ENCODE measurements at regions not wholly inside any gene's neighbourhood (a gene's known extent, or its start where the extent isn't known, plus 50 kb on each side); places are given as distances from the start of the nearest gene placed in this dataset.

DNA sequence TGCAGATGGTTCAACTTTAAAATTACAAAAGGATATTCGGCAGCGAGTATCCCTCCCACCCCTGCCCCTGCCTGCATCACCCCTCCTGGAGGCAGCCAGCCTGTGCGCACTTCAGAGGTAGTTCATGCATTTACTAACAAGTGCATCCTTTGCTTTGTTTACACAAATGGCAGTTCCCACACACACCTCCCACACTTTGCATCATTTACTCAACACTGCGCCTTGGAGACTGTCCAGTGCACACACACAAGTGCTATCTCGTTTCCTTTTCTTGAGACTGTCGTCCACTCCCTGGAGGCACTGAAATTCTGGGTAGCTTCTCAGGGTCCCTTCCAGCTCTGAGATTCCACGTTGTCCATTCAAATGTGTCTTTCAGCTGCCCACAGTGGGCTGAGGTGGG lies 53.1 kb upstream of the VSX1 start:
- no peak for ATAC-seq
- intact Hi-C loops (cut with DNase I): no loop called here
- no peak for DNase-seq

DNA sequence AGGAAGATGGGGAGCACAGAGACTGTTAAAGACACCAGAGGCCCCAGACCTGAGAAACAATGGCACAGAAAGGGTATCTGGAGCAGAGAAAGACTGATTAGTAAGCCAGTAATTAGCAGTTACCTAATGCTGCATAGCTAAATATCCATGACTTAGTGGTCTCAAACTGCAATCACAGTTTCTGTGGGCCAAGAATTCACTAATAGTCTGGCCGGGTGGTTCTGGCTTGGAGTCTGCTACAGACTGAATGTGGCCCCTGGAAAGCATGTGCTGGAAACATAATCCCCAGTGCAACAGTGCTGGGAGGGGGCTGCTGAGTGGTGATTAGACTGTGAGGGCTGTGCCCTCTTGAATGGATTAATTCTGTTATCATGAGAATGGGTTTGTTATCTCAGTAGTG lies 54.1 kb upstream of the VSX1 start:
- intact Hi-C loops (cut with DNase I): no loop called here
- ATAC-seq (peak in 1 of 2 donors; percentile 6), DNase-seq (no peak)

DNA sequence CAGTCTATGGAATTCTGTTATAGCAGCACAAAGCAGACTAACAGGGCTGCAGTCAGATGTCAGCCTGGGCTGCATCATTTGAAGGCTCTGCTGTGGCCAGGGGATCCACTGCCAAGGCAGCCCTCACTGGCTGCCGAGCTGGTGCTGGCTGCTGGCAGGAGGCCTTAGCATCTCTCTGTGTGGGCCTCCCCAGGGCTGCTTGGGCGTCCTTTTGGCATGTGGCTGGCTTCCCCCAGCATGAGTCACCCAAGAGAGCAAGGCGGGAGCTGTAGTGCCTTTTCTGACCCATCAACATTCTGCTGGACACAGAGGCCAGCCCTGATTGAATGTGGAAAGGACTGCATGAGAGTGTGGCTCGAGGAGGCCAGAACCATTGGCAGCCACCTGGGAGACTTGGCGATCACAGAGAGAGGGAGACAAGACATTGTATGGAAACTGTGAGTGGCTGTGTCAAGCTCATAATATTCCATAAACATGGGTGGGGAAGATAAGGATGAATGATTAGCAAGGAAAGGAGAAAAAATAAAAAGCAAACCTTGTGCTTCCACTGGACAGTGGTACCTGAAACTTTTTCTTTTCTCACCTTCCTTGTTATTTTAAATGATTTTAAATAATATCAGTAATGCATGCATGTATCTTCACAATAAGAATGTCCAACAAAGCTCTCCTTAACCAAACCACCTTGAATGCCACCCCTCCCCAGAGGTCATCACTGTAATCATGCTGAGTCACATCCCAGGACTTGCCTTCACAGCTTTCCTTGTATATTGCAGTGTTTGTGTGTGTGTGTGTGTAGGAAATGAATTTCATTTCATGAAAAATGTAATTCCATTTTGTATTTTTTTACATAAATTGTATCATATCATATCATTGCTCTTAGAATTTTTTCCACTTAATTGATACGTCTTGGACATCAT lies 55.0 kb upstream of the VSX1 start:
- DNase-seq (peak; percentile 80), ATAC-seq (peak; percentile 96 to 99)
- intact Hi-C loops (cut with DNase I): no loop called here

DNA sequence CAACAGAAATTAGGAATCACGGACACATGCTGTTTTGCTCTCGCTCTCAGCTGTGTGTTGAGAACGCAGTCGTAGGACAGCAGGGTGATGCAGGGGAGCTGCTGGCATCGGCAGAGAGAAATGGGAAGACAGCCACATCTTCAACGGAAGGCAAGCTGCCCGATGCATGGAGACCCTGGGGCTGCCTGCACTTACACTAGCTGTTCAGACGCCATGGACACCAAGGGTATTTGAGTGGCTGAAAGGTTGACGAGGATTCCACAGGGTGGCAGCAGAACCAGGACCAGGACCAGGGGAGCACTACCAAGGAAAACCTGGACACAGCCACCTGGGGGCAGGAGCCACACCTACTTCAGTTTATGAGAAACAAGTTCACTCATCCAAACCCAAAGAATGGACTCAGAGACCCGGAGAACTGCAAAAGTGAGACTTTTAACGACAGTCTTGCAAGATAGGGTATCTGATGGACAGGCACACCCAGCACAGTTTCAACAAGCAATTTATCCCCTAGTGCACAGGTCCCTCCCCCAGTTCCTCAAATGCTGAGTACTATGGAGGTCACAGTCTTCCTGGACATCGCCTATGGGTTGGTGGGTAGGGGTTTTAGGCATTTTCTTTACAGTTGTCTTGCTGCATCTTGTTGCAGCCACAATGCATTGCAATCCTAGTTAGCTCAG lies 56.3 kb upstream of the ENTPD6 start:
- DNase-seq: no peak
- intact Hi-C loops (cut with DNase I): no loop called here
- no peak for ATAC-seq

DNA sequence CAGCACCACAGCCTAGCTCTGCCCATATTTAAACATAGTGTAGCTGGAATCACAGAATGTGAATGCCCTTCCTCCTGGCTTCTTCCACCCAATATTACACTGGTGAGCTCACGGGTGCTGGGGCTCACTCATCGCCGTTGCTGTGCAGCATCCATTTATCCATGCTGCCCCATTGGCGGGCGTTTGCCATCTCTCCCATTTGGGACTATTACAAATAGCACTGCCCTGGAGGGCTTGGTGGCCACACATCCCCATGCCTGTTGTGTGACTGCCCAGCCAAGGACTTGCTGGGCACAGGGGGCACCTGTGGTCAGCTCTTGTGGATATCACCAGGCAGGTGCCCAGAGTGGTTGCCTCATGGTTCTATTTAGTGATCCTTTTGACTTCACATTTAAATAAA lies 54.5 kb upstream of the ENTPD6 start:
- intact Hi-C loops (cut with DNase I): no loop called here
- DNase-seq (no peak), ATAC-seq (no peak)

DNA sequence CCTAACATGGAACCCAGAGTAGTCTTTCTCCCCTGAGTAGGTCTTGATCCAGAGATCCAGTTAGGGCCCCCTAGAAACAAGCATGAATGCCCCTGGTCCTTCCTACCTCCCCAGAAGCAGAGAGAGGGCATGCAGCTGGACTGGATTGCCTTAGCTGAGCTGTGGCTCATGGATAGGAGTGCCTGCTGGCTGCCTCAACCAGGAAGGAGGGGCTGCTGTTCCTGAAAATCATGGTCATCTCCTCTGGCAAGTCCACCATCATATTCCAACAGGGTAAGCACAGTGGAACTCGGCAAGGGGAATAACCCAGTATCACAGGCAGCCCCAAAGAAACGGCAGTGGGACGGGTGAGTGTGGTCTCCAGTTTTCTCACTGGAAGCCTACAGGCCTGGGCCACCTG lies 53.1 kb upstream of the ENTPD6 start:
- no peak for DNase-seq
- intact Hi-C loops (cut with DNase I): no loop called here
- no peak for ATAC-seq

DNA sequence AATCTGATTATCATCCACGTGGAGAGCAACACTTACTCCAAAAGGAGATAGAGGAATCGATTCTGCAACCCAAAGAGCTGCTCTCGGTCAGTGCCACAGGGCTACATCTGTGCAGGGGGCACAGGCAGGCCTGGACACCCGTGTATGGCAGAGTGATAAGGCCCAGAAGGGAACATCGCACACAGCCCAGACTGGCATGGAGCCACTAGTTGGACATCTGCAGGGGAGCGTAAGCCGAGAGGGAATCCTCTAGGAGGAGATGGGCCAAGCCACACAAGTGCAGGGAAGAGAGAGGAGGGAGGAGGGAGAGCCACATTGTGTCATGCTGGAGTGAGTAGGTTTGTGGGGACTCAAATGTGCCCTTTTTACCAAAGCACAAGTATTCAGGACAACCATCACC lies 50.4 kb upstream of the ENTPD6 start:
- intact Hi-C loops (cut with DNase I): no loop called here
- peak; percentile 82 to 89 for ATAC-seq
- DNase-seq: no peak

All from left cardiac atrium (tissue), 4 donors.